Progenitor cell of endocrine pancreas (in vitro differentiated cells): ENCODE measurements at regions not wholly inside any gene's neighbourhood (a gene's known extent, or its start where the extent isn't known, plus 50 kb on each side); places are given as distances from the start of the nearest gene placed in this dataset.

ENCODE experiments used
- DNase-seq: peaks from one replicate; pipeline ENCODE4 v3.0.0; 2021; ENCODE audit warnings: low spot score; ENCODE audit not compliant: unreplicated experiment
- H3K27ac Mint-ChIP-seq: 2 replicates; pipeline ENCODE4 v1.8.0; 2021; ENCODE audit warnings: mild to moderate bottlenecking, moderate library complexity, mixed read lengths
- H3K27me3 Mint-ChIP-seq: 2 replicates; pipeline ENCODE4 v1.8.0; 2021; ENCODE audit warnings: mixed read lengths
- H3K36me3 Mint-ChIP-seq: 2 replicates; pipeline ENCODE4 v1.8.0; 2022; ENCODE audit warnings: mixed read lengths; ENCODE audit not compliant: insufficient read depth
- H3K4me1 Mint-ChIP-seq: 2 replicates; pipeline ENCODE4 v1.8.0; 2021; ENCODE audit warnings: low read depth, mixed read lengths
- H3K4me3 Mint-ChIP-seq: 2 replicates; pipeline ENCODE4 v1.8.0; 2021; ENCODE audit warnings: low read depth, mild to moderate bottlenecking, moderate library complexity, mixed read lengths
- H3K9me3 Mint-ChIP-seq: 2 replicates; pipeline ENCODE4 v1.8.0; 2021; ENCODE audit warnings: low read depth, mixed read lengths
- TF ChIP-seq, protein P1 (sequence below): fragments of 200-600 bp; sonication (generic); IDR thresholded peaks from one replicate; pipeline ENCODE4 v1.5.0; 2021; ENCODE audit warnings: antibody characterized with exemption, mild to moderate bottlenecking; ENCODE audit not compliant: unreplicated experiment

DNA sequence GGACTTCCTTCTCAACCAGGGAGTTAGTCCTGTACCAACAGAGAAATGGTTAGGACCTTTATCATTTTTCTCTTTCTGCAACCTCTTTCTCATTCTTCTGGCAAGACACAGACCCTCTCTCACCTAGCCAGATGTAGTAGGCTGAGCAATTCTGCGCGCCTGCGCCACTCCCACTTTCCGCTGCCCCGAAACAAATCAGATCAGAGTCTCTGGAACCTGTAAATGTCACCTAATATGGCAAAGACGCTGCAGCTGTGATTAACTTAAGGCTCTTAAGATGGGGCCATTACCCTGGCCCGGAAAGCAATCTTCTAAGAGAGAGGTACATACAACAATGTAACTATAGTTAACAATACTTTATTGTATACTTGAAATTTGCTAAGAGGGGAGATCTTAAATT, 94.3 kb upstream of the ASIC2 start:
- H3K27me3 Mint-ChIP-seq: peaks cover 12% of the 10 kb centered on the region
- DNase-seq: no peak
- H3K36me3 Mint-ChIP-seq: no peaks in the 10 kb centered on the region
- TF ChIP-seq, protein P1, sequence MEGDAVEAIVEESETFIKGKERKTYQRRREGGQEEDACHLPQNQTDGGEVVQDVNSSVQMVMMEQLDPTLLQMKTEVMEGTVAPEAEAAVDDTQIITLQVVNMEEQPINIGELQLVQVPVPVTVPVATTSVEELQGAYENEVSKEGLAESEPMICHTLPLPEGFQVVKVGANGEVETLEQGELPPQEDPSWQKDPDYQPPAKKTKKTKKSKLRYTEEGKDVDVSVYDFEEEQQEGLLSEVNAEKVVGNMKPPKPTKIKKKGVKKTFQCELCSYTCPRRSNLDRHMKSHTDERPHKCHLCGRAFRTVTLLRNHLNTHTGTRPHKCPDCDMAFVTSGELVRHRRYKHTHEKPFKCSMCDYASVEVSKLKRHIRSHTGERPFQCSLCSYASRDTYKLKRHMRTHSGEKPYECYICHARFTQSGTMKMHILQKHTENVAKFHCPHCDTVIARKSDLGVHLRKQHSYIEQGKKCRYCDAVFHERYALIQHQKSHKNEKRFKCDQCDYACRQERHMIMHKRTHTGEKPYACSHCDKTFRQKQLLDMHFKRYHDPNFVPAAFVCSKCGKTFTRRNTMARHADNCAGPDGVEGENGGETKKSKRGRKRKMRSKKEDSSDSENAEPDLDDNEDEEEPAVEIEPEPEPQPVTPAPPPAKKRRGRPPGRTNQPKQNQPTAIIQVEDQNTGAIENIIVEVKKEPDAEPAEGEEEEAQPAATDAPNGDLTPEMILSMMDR: no peak
- peaks cover 3% of the 10 kb centered on the region for H3K4me1 Mint-ChIP-seq
- H3K9me3 Mint-ChIP-seq: no peaks in the 10 kb centered on the region
- H3K4me3 Mint-ChIP-seq: no peak overlapping the region
- H3K27ac Mint-ChIP-seq: no peak overlapping the region

DNA sequence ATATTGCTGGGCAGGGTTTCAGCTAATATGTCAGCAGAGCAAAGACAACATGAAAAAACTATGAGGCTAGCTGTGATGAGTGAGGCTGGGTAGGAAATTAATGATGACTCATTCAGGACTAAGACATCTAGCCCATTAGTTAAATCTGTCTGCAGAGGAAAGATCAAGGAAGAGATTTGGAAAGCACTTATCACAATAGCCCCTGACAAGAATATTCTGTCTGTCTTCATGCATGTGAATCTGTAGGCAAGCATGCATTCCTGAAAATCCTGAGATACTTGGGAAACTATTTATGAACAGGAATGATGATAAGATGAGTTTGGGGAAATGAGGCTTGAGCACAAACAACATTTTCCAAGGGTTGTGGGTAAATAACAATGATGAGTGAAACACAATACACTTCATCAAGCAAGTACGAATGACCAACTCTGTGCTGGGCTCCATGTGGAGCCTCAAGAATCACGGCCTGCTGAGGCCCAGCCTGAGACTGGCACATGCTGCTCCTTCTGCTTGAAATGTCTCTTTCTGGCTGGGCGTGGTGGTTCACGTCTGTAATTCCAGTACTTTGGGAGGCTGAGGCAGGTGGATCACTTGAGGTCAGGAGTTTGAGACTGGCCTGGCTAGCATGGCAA, 96.5 kb upstream of the ASIC2 start:
- no peak overlapping the region for H3K4me3 Mint-ChIP-seq
- peaks cover 16% of the 10 kb centered on the region for H3K27me3 Mint-ChIP-seq
- TF ChIP-seq, protein P1: no peak
- no peaks in the 10 kb centered on the region for H3K4me1 Mint-ChIP-seq
- H3K27ac Mint-ChIP-seq: no peak overlapping the region
- H3K36me3 Mint-ChIP-seq: no peaks in the 10 kb centered on the region
- no peak for DNase-seq
- H3K9me3 Mint-ChIP-seq: no peaks in the 10 kb centered on the region

DNA sequence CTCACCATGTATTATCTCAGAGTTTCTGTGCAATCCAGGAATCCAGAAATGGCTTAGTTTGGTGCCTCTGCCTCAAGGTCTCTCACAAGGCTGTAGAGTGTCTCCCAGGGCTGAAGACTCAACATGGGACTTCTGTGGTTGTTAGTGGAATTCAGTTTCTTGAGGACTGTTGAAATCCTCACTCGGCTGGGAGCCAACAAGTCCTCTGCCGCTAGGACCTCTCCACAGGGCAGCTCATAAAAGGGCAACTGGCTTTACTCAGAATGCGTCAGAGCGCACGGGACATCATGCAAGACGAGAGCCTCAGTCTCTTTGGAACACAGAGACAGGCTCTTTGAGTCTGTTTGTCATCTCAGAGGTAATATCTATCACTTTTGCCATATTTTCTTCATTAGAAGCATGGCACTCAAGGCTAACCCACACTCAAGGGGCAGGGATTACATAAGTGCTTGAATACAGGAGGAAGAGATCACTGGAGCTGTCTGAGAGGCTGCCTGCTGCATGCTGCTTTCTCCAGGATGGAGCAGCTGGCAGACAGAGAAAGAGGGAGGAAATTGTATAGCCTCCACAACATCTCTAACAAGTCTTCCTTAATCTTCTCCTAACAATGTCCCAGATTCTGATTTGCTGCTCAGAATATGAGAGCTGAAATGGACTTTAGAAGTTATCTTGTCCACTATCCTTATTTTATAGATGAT, 97.5 kb upstream of the ASIC2 start:
- DNase-seq: no peak
- no peak overlapping the region for H3K27ac Mint-ChIP-seq
- TF ChIP-seq, protein P1: no peak
- no peak overlapping the region for H3K4me3 Mint-ChIP-seq
- H3K27me3 Mint-ChIP-seq: peaks cover 16% of the 10 kb centered on the region
- no peaks in the 10 kb centered on the region for H3K36me3 Mint-ChIP-seq
- no peaks in the 10 kb centered on the region for H3K4me1 Mint-ChIP-seq
- H3K9me3 Mint-ChIP-seq: no peaks in the 10 kb centered on the region

DNA sequence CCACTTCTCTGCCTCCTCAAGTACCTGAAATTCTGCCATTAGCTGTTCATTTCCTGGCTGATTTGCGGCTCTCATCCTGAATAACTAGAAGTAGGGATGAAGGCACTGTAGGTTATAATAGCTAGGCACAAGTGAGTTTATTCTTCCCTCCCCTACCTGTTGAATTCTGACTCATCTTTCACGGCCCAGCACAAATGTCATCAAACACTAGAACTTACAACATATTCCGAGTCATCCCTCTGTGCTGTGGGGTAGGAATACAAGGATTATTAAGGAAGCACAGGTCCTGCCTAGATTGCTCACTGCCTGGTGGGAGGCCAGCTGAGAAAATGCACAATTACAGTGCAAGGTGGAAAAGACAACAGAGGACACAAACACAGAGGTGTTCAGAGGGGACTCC, 103.7 kb upstream of the ASIC2 start:
- H3K4me1 Mint-ChIP-seq: no peaks in the 10 kb centered on the region
- TF ChIP-seq, protein P1: no peak
- no peaks in the 10 kb centered on the region for H3K36me3 Mint-ChIP-seq
- no peak overlapping the region for H3K4me3 Mint-ChIP-seq
- no peak overlapping the region for H3K27ac Mint-ChIP-seq
- no peak for DNase-seq
- no peaks in the 10 kb centered on the region for H3K9me3 Mint-ChIP-seq
- H3K27me3 Mint-ChIP-seq: peaks cover 14% of the 10 kb centered on the region

DNA sequence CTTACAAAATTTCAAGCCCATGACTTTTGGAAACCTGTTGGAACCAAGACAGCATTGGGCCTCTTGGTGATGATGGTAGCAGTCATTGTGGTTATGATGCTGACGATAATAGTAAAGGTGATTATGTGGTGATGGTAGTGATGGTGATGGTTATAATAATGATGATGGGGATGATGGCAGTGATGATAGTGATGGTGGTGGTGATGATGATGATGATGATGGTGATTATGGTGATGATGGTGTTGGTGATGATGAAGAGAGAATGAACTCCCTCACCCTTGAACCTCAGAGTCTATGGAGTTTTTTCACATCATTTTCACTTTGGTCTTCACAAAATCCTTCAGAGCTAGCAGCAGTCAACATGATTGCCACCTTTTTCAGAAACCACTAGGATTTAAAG, 105.3 kb upstream of the ASIC2 start:
- no peaks in the 10 kb centered on the region for H3K9me3 Mint-ChIP-seq
- no peak for DNase-seq
- no peaks in the 10 kb centered on the region for H3K4me1 Mint-ChIP-seq
- peaks cover 4% of the 10 kb centered on the region for H3K27me3 Mint-ChIP-seq
- no peaks in the 10 kb centered on the region for H3K36me3 Mint-ChIP-seq
- H3K27ac Mint-ChIP-seq: no peak overlapping the region
- no peak overlapping the region for H3K4me3 Mint-ChIP-seq
- TF ChIP-seq, protein P1: no peak
